ENCODE measurements at regions not wholly inside any gene's neighbourhood (a gene's known extent, or its start where the extent isn't known, plus 50 kb on each side); places are given as distances from the start of the nearest gene placed in this dataset.

DNA sequence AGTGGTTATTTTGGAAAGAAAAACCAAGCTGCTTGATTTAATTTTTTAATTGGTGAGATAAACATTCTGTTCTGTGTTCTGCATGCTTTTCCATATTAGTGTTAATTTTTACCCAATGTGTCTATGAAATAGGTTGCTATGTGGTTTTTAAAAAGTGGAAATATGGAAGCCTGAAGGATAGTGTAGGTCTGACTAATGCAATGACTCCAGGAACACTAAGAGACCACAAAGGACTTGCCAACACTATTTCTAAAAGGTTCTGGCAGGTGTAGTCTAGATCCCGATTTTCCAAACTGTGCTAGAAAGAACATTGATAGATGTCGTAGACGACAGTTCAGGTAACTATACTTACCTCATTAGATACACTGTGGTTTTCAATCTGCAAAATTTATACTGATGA is 877.4 kb upstream of the GOT2 start:
- TF ChIP-seq, protein P1, sequence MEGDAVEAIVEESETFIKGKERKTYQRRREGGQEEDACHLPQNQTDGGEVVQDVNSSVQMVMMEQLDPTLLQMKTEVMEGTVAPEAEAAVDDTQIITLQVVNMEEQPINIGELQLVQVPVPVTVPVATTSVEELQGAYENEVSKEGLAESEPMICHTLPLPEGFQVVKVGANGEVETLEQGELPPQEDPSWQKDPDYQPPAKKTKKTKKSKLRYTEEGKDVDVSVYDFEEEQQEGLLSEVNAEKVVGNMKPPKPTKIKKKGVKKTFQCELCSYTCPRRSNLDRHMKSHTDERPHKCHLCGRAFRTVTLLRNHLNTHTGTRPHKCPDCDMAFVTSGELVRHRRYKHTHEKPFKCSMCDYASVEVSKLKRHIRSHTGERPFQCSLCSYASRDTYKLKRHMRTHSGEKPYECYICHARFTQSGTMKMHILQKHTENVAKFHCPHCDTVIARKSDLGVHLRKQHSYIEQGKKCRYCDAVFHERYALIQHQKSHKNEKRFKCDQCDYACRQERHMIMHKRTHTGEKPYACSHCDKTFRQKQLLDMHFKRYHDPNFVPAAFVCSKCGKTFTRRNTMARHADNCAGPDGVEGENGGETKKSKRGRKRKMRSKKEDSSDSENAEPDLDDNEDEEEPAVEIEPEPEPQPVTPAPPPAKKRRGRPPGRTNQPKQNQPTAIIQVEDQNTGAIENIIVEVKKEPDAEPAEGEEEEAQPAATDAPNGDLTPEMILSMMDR (IDR thresholded peaks at IDR 0.05) = no peak
- no peak for TF ChIP-seq POLR2A (IDR thresholded peaks at IDR 0.05)

All from uterus (tissue), 2 donors.